HG03571 (cell line): ENCODE measurements at regions not wholly inside any gene's neighbourhood (a gene's known extent, or its start where the extent isn't known, plus 50 kb on each side); places are given as distances from the start of the nearest gene placed in this dataset.

Source experiments
- ATAC-seq: cut with Tn5 transposase; IDR thresholded peaks from one replicate; pipeline ENCODE4 v1.9.1; 2021; ENCODE audit not compliant: unreplicated experiment

DNA sequence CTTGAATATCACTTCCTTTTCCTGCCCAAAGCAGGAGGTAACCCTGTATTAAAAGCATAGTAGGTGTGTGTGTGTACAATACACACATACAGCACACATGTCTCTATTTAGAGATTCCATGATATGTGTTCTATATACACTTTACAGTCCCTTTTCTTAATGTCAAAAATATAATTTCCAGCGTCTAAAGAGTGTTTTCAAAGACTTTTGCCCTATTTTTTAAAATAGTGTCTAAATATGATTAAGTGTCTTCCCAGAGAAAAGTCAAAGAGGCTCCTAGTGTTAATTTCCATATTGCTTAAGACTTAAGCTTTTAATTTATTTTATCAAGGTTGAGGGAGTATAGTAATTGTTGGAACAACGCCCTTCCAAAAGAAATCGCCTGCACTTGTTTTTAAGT lies 420.3 kb upstream of the POU3F3 start:
- no peak for ATAC-seq

- ATAC-seq, result no peak
Measured at GRCh38 chr2:104434318-104434792, 419.6 kb upstream of the POU3F3 start.

GRCh38 chr2:104434966-104435365 lies 418.9 kb upstream of the POU3F3 start:
- no peak for ATAC-seq

- ATAC-seq, result no peak
Measured at GRCh38 chr2:104438481-104438880, 415.4 kb upstream of the POU3F3 start.

DNA sequence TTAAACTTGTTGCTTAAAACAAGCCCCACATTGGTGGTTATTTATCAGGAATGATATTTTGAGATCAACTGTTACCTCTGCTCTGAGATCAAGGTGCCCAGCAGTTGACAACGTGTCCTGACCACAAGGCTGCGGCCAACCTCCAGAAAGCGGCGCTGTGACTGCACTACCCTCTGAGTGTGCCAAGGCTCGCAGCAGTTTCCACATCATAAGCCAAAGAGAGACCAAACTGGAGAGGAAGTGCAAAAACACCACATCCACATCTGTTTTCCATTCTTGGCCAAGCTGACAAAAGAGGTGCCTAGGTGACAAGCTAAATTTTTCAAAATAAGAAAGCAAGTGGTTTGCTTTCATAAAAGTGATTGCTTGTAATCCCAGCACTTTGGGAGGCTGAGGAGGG lies 410.8 kb upstream of the POU3F3 start:
- no peak for ATAC-seq

DNA sequence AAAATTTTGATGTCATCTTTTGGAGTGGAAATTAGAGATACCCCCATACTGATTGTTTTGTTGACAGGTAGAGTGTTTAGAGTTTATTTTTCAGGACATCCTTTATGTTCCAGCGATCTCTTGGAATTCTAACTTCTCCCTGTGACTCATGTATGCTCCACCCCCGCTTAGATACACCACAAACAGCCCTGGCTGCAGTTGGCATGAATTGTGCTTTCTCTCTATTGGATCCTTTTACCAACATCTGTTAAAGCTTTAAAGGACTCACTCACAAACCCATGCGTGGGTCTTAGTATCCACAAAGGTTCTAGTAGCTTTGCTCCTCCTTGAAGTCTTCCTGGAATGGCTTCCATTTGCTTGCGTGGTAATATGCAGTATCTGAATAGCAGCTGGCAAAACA lies 409.5 kb upstream of the POU3F3 start:
- no peak for ATAC-seq

- ATAC-seq, result no peak
Measured at GRCh38 chr2:104444889-104445288, 409.0 kb upstream of the POU3F3 start.

- ATAC-seq, result no peak
Measured at GRCh38 chr2:104447831-104448434, 406.0 kb upstream of the POU3F3 start.

DNA sequence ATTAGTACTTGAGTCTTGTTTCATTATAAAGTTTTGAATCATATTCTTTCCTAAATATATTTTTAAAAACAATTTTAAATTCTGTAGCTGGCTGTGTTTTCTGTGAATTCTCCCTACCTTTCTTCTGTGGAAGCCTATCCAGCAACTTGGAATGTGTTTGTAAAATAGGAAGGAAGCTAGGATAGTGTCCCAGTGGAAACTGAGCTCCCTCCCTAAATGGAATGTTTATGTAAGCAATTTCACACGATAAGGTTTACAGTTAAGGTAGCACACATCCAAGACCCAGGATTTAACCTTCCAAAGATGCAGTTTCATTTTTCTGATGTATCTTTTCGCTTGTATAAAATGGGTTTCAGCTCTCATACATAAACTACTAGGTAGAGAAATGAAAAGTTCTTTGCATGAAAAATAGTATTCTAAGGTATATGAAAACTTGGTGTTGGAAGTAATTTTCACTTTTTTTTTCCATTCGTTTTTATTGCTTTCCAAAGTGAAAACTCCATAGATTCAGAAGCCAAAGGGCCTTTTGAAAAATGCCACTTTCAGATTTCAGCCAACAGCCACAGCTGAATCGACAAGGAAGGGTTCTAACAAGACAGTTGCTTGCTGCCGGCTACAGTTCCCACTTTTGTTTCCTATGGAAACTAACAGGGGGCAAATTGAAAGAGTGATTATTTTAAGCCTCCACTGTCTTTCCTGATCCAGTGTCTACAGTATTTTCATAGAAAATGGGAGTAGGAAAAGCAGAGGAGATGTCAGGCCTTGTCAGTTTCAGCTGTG lies 405.1 kb upstream of the POU3F3 start:
- ATAC-seq, result no peak

DNA sequence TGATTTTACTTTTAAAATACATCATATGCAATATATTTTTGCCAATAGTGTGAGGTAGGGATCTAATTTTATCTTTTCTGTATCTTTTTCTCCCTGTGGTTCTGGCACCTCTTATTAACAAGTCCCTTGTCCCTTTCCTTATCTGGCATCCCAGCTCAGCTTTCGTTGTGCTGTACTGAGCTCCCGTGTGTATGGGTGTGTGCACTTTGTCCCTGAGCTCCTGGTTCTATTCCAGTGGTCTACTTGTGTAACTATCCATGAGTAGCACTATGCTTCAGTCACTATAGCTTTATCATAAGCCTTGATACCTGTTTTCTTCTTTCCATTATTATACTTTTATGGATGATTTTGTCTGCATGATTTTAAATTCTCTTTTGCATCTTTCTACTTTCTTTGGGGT lies 401.4 kb upstream of the POU3F3 start:
- ATAC-seq, result no peak

DNA sequence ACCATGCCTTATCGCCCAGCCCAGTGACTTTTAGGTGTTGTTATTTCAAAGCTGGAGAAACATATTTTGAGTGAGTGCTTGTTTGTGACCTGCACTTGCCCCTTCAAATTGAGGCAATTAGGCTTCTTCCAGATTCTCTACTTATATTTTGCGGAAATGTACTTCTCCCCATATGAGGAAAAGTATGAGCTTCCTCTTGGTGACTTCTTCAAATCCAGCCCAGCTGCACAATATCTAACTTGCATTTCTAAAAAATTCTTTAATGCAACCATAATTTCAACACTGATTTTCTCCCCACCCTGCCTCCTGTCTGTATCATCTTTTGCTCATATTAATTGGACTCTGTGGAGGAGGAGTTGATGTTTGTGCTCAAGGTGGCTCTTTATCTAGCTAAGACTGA lies 391.2 kb upstream of the POU3F3 start:
- no peak for ATAC-seq

DNA sequence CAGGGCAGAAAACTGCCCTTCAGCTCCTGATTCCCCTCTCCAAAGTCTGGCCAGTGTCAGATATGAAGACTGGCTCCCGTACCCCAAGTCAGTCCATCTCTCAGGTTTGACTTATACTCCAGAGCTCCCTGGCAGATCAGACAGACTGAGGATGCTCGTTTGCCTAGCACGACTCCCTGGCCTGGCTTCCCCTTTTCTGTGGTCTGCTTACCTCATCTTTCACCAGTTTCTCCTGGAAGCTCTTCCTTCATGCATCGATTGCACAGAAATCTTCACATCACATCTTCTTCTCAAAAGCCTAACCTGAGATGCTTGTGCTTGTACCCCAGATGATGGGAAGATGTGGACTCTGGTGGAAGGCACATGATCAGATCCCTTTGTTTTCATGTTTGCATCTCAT lies 387.9 kb upstream of the POU3F3 start:
- no peak for ATAC-seq

DNA sequence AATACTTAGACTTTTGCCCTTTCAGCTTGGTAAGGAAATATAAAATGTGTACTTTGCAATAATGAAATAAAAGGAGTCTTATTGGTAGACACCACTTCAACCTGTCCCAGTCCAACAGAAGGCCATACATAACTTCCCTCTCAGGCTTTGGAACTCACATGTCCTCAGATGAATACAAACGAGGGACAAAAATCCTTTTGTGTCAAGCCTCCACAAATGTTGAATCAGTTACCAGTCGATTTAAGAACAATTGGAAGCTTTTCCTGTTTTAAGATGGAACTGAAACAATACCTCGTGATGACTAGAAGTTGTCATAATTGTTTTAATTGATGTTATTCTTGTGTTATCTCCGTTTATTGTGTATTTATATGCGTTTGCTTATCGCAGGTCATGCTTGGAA lies 385.1 kb upstream of the POU3F3 start:
- no peak for ATAC-seq

DNA sequence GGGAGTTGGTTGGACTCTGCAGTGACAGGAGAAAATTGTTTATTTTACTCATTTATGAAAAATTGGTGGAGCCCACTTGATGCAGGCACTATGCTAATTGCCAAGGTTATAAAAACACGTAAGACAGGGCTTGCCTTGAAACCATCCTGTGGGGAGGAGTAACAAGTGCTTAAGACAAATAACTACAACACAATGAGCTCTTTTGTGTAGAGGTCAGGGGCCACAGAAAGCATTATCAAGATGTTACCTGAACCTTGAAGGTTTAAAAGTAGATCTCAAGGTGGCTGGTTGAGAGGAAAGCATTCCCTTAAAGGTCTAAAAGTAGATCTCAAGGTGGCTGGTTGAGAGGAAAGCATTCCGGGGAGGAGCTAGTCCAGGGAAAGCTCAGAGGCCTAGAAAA lies 381.8 kb upstream of the POU3F3 start:
- no peak for ATAC-seq

DNA sequence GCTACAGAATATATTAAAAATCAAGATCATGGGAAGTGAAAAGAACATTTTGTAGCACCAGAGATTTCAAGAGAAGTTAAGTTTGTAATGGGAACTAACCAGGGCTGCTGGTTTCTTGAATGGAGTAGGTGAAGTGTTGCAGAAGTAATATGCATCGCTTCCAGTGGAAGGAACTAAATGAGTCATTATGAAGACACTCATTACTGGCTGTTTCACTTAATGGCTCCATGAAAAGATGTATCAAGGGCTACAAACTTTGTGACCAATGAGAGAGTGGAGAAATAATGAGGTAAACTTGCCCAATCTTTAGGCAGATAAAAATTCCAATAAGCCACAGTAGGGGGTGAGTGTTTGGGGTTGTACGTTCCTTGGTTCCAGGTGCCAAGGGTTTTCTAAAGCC lies 380.4 kb upstream of the POU3F3 start:
- no peak for ATAC-seq

GRCh38 chr2:104474716-104475115 lies 379.2 kb upstream of the POU3F3 start:
- ATAC-seq, result no peak

DNA sequence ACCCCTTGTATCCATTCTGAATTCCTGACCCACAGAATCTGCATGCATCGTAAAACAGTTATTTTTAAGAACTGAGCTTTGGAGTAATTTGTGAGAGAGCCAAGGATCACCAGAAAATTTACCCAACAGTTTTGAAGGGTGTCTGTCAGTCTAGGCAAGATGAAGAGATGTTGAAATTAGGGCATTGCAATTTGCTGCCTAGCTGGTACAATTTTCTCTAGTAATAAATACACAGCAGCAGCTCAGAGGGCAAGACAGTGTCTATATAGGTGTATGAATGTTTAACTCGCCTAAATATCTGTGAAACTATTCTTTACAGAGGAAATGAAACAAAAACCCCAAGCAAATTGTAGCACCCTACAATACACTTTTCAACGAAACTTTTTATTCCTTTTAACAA lies 377.8 kb upstream of the POU3F3 start:
- no peak for ATAC-seq

GRCh38 chr2:104476563-104476988 lies 377.3 kb upstream of the POU3F3 start:
- ATAC-seq, result no peak

DNA sequence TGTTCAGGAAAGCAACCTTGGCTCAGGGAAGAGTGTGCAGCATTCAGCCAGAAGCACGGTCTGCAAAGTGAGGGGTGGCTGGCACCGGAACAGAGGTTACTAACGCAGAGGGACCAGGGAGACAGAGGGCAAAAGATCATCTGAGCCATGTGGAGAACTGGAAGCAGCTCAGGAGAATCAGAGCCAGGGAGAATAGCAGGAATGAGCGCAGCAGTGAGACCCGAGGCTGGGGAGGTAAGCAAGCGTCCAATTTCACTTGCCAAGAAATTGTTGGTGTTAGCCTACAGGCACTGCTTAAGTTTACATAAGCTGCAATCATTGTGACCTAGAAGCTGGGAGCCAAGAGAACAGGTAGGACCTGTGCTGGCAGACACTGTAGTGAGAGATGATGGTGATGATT lies 372.6 kb upstream of the POU3F3 start:
- no peak for ATAC-seq

DNA sequence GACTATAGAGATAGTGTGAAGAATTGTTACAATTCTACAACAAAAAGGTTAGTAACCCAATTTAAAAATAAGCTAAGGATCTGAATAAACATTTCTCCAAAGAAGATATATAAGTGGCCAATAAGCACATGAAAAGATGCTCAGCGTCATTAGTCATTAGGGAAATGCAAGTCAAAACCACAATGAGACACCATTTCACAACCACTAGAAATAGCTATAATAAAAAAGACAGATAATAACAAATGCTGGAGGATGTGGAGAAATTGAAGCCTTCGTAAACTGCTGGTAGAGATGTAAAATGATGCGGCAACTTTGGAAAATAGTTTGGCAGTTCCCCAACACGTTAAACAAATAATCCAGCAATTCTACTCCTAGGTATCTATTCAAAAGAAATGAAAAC lies 366.5 kb upstream of the POU3F3 start:
- no peak for ATAC-seq

- ATAC-seq, result no peak
Measured at GRCh38 chr2:104493698-104494097, 360.2 kb upstream of the POU3F3 start.

- ATAC-seq, result no peak
Measured at GRCh38 chr2:104501342-104501741, 352.6 kb upstream of the POU3F3 start.

DNA sequence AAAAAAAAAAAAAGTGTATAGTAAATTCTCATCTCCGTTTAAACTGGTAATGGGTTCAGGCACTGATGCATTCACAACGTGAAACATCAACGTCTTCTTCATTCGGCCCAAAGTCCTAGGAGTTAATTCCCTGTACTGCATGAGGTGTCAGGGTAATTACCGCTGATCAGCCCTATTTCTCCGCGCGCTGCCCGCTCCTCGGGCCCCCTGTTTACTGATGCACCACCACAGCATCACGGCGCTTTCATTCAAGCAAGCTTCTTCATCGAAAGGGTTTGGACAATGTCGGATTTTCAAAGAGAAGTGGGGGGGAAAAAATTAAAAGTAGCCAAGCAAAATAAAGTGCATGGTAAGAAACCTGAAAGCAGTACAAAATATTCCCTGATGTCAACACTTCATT lies 352.0 kb upstream of the POU3F3 start:
- ATAC-seq, result no peak
